ENCODE measurements at regions not wholly inside any gene's neighbourhood (a gene's known extent, or its start where the extent isn't known, plus 50 kb on each side); places are given as distances from the start of the nearest gene placed in this dataset.
A peak's percentile ranks its signal among the peaks of the same experiment; 100 is the strongest.

- DNase-seq, result no peak
Measured at GRCh38 chr2:185152186-185152585, 553.9 kb downstream of the ZNF804A start.

DNA sequence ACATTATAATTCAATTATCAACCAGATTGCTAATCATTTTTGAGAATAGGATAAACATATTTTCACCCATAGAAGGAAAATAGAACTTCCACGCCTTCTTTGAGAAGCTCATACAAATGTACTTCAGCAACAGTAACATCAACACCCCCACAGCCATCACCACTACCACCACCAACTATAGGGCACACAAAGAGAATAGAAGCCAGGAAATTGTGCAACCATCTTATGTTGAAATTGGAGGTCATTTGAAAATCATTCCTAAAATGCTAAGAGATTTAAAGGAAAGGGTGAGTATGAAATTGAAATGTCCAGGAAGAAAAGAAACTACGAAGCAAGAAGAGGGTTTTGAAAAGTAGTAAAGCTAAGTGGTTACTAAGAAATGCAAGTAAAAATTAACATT lies 563.4 kb downstream of the ZNF804A start:
- DNase-seq, result no peak

- no peak for DNase-seq
Measured at GRCh38 chr2:185174353-185174752, 564.3 kb upstream of the FSIP2 start.

DNA sequence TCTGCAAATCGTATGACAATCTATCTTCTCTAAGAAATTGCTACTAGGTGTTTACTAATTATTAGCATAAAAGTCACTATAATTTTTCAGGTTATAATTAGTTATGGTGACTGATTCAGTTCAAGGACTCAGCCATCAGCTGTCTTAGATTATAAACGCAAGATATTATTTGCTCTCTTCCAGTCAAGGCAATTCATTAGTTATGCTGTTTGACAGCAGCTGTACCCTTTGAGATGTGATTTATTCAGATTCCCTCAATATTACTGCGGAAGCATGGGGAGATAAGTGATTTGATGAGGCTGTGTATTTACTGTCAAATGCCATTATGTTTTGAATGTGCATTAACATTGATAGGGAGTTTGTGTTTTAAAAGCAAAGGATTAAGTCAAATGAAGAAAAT lies 558.9 kb upstream of the FSIP2 start:
- DNase-seq, result no peak

- DNase-seq, result no peak
Measured at GRCh38 chr2:185181901-185182300, 556.7 kb upstream of the FSIP2 start.

DNA sequence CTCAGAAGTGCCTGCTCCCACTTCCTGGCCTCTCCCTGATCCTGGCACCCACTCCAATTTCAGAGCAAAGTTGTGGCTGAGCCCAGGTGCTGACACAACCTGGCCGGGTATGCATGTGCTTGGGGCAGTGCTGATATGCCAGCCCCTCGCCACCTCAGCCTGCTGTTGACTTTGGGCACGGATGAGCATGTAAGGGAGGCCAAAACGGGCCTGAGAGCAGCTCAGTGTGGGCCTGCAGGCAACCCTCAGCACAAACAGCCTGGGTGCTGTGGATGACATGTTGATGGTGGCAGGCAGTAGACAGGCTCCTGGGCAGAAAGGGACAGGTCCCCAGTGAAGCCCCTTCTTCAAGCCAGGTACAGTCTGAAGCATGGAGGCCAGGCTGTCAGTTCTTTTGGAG lies 553.6 kb upstream of the FSIP2 start:
- DNase-seq, result no peak

- no peak for DNase-seq
Measured at GRCh38 chr2:185187421-185187820, 551.2 kb upstream of the FSIP2 start.

GRCh38 chr2:185188656-185189055 lies 549.9 kb upstream of the FSIP2 start:
- DNase-seq, result no peak

- DNase-seq, result peak; percentile 54
Measured at GRCh38 chr2:185201063-185201462, 537.5 kb upstream of the FSIP2 start.

DNA sequence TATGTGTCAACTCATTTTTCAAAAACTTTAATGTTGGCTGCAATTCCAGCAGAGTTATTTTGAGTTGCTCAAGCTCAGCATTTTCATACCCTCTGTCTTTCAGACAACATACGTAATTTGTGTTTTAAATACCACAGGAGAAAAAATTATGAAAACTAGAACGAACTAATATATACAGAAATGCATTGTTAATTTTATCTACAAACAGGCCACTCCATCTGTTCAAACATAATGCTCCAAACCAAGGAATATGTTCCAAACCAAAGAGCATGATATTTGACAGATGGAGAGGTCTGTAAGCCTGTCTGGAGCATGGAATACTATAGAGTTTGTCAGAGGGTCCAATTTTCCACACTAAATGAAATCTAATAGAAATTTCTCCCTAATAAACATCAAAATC lies 536.2 kb upstream of the FSIP2 start:
- peak; percentile 97 for DNase-seq

GRCh38 chr2:185202945-185203528 lies 535.6 kb upstream of the FSIP2 start:
- no peak for DNase-seq

DNA sequence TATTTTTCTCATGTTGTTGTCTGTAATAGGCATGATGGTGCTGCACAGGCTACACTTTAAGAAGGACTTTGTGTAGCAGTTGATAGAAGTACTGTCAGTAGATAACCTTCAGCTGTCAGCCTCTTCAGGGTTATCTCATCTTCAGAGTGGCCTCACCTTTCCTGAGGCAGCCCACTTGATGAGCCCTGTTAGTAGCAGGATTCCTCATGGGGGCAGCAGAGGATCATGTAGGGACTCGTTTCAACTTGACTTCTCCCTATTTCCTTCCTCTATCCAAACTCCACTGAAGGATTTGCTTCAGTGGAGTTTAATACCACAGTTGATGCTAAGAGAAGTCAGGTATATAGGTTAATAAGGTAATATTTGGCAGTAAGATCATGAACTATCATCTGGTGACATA lies 530.3 kb upstream of the FSIP2 start:
- DNase-seq, result peak; percentile 53

DNA sequence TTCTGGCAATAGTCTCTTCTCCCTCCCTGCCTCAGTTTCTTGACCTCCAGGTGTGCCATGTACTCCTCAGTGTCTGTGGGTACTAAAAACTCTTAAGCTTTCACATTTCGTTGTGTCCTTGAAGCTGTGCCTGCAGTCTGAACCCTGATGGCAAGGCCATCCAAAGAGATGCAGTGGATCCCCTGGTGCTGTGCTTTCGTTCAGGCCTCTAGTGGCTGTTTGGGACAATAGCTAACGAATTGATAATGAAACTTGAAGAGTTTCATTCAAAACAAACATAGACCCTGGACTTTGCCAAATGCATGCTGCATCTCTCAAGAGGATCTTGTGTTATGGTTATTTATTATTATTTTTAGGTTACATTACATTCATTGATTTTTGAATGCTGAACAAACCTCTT lies 523.1 kb upstream of the FSIP2 start:
- DNase-seq, result no peak

DNA sequence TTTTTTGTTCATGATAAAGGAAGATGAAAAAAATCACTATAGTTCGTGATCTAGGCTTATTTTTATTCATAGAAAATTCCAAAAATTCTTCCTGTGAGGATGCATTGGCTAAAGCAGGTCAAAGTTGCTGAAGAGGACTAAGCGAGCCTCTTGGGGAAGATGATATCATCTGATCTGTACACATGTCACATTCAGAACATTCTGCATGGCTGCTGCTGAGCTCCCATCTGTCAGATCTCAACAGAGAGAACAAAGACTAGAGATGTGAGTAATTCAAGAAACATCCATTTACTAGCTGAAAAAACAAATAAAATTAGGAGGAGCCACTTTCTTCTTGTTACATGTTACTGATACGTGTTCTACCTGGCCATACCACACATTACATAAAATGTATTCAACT lies 518.6 kb upstream of the FSIP2 start:
- DNase-seq, result peak; percentile 66

GRCh38 chr2:185222311-185222710 lies 516.3 kb upstream of the FSIP2 start:
- DNase-seq, result no peak

DNA sequence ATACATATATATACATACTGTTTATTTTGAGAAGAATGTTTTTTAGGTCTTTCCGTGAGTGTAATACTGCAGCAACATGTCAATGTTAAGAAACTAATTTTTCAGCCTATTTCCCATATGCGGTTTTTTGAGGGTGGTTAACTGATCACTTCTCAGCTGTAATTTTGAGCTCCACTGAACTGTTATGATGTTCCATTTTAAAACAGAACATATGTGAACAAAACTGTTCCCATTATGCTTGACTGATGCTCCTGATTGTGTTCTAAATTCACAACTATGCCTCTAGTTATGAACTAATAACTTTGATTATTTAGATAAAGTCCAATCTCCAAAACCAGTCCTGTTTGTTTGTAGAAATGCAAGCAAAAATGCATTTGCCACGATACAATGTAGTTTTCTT lies 511.2 kb upstream of the FSIP2 start:
- peak; percentile 60 for DNase-seq

GRCh38 chr2:185239491-185239890 lies 499.1 kb upstream of the FSIP2 start:
- DNase-seq, result no peak

DNA sequence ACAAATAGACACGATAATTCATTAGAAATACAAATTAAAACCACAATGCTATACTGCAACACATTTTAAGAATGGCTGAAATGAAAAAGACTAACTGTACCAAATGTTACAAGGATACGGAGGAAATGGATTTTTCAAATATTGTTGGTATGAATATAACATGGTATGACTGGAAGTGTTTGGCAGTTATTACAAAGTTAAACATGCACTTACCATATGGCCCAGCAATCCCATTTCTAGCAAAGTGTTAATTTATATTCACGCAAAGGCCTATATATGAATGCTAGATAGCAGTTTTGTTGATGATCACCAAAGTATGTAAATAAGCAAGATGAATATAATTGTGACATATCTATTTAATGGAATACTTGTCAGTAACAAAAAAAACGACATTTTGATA lies 497.8 kb upstream of the FSIP2 start:
- no peak for DNase-seq

- no peak for DNase-seq
Measured at GRCh38 chr2:185241556-185241955, 497.0 kb upstream of the FSIP2 start.

GRCh38 chr2:185242462-185242861 lies 496.1 kb upstream of the FSIP2 start:
- DNase-seq, result no peak

DNA sequence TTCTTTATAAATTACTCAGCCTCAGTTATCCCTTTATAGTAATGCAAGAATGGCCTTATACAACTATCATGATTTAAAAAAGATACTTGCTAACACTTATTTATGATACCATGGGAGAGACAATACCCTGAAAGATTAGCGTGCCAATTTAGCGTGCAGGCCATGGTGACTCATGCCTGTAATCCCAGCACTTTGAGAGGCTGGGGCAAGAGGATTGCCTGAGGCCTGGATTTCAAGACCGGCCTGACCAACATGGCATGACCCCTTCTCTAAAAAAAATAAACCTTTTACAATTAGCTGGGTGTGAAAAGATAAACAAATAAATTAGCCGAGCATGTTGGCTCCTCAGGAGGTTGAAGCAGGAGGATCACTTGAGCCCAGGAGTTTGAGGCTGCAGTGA lies 493.4 kb upstream of the FSIP2 start:
- DNase-seq, result no peak

DNA sequence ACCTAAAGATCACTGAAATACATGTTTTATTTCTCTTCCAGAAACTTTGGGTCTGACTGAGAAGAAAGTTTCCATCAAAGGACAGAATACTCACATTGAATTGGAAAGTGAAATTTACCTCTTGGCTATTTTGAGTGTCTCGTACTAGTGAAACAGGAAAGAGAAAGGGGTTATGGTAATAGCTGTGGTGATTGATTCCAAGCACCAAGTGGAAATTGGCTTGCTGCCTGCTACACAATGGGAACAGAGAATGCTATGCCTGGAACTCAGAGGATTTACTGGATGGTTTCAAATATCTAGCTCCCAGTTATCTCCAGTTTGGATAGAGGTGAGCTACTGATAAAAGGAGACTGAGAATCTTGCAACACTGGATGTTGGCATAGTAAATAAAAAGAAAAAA lies 492.8 kb upstream of the FSIP2 start:
- no peak for DNase-seq

GRCh38 chr2:185246717-185247116 lies 491.9 kb upstream of the FSIP2 start:
- no peak for DNase-seq

- DNase-seq, result no peak
Measured at GRCh38 chr2:185255566-185255965, 483.0 kb upstream of the FSIP2 start.

DNA sequence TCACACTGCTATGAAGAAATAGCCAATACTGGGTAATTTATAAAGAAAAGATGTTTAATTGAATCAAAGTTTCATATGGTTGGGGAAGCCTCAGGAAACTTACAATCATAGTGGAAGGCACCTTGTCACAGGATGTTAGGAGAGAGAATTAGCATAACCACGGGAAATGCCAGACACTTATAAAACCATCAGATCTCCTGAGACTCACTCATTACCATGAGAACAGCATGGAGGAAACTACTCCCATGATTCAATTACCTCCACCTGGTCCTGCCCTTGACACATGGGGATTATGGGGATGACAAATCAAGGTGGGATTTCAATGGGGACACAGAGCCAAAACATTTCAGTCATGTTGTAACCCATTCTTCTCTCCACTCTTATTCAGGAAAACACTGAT lies 472.9 kb upstream of the FSIP2 start:
- no peak for DNase-seq

- DNase-seq, result no peak
Measured at GRCh38 chr2:185268651-185269050, 470.0 kb upstream of the FSIP2 start.
